Prostate gland (tissue), 2 donors: ENCODE measurements at regions not wholly inside any gene's neighbourhood (a gene's known extent, or its start where the extent isn't known, plus 50 kb on each side); places are given as distances from the start of the nearest gene placed in this dataset.

Experiments
- DNase-seq: peaks from one replicate; pipeline ENCODE4 v3.0.0-alpha.2; 2019; ENCODE audit warnings: low spot score
- H3K27ac ChIP-seq, 2 donors: fragments of 200-600 bp; sonication (generic); 2 replicates each; pipeline ENCODE4 v1.5.1; 2017 to 2019
- H3K27me3 ChIP-seq: fragments of 200-600 bp; sonication (generic); replicated peaks from 2 replicates; pipeline ENCODE4 v1.5.1; 2019; ENCODE audit not compliant: insufficient read depth
- H3K36me3 ChIP-seq, 2 donors: fragments of 200-600 bp; sonication (generic); 1 replicate in 1 of 2; 2 replicates in 1 of 2; pipeline versions ENCODE4 v1.5.1 to v1.8.1; 2017 to 2019
- H3K4me1 ChIP-seq: fragments of 200-600 bp; sonication (generic); replicated peaks from 2 replicates; pipeline ENCODE4 v1.5.1; 2019
- H3K4me3 ChIP-seq, 2 donors: fragments of 200-600 bp; sonication (generic); 2 replicates each; pipeline ENCODE4 v1.5.1; 2017 to 2019
- H3K9me3 ChIP-seq: fragments of 200-600 bp; sonication (generic); 2 replicates; pipeline ENCODE4 v1.5.1; 2017
- CTCF ChIP-seq, 4 experiments: fragments of 200-600 bp in 2 of 4; fragments of 450-650 bp in 2 of 4; sonication (generic) in 2 of 4; IDR thresholded peaks; 1 replicate in 3 of 4; 2 replicates in 1 of 4; pipeline ENCODE4 v1.5.1; 2016 to 2019; ENCODE audit warnings: antibody characterized with exemption in 4 of 4, mild to moderate bottlenecking in 2 of 4, moderate library complexity in 2 of 4
- POLR2A ChIP-seq: fragments of 450-650 bp; IDR thresholded peaks from one replicate; pipeline ENCODE4 v1.6.1; 2016; ENCODE audit warnings: antibody characterized with exemption, mild to moderate bottlenecking
- POLR2AphosphoS5 ChIP-seq: sonication (generic); formaldehyde crosslinking; IDR thresholded peaks from one replicate; pipeline ENCODE4 v1.6.1; 2017; ENCODE audit warnings: antibody characterized with exemption
- WGBS: methylation state at CpG from one replicate; pipeline ENCODE4 v1.1.5; 2018; 5-methylcytosine and 5-hydroxymethylcytosine counted together
- intact Hi-C: fragments of 100-400 bp; cut with DNase I; formaldehyde crosslinking; loops from one replicate; pipeline ENCODE4 v1.14.2; 2022

- intact Hi-C loops: no loop called here
- H3K4me1 ChIP-seq: no peaks in the 10 kb centered on the region
- DNase-seq: no peak
- H3K27ac ChIP-seq: no peak overlapping the region
- no peaks in the 10 kb centered on the region for H3K9me3 ChIP-seq
- no peak overlapping the region for H3K4me3 ChIP-seq
- TF ChIP-seq POLR2A: no peak
- TF ChIP-seq CTCF (IDR thresholded peaks at IDR 0.05): no peak
- TF ChIP-seq POLR2AphosphoS5: no peak
- 72% methylated on average over 1 of the region's 1 CpG for WGBS
- no peaks in the 10 kb centered on the region for H3K27me3 ChIP-seq
- H3K36me3 ChIP-seq: no peaks in the 10 kb centered on the region
Observed at GRCh38 chr1:232464325-232464724, 165.6 kb downstream of the SIPA1L2 start.

- Histone ChIP-seq H3K27me3 (no peaks in the 10 kb centered on the region), H3K36me3 (no peaks in the 10 kb centered on the region), H3K4me1 (no peaks in the 10 kb centered on the region), H3K4me3 (no peak overlapping the region), H3K9me3 (no peaks in the 10 kb centered on the region), H3K27ac (no peak overlapping the region)
- 68% methylated on average over 3 of the region's 3 CpGs for WGBS
- intact Hi-C loops: no loop called here
- TF ChIP-seq CTCF (IDR thresholded peaks at IDR 0.05) (no peak), POLR2A (no peak), POLR2AphosphoS5 (no peak)
- no peak for DNase-seq
Observed at GRCh38 chr1:232463225-232463624, 166.7 kb downstream of the SIPA1L2 start.

GRCh38 chr1:232462213-232462612 is 167.7 kb downstream of the SIPA1L2 start:
- 86% methylated on average over 4 of the region's 4 CpGs for WGBS
- H3K4me3 ChIP-seq: no peak overlapping the region
- no peak overlapping the region for H3K27ac ChIP-seq
- no peak for TF ChIP-seq POLR2A
- TF ChIP-seq POLR2AphosphoS5: no peak
- TF ChIP-seq CTCF (IDR thresholded peaks at IDR 0.05): no peak
- H3K27me3 ChIP-seq: no peaks in the 10 kb centered on the region
- intact Hi-C loops: no loop called here
- no peaks in the 10 kb centered on the region for H3K9me3 ChIP-seq
- no peak for DNase-seq
- no peaks in the 10 kb centered on the region for H3K36me3 ChIP-seq
- H3K4me1 ChIP-seq: no peaks in the 10 kb centered on the region

GRCh38 chr1:232459826-232460225 is 170.1 kb downstream of the SIPA1L2 start:
- DNase-seq: no peak
- Histone ChIP-seq H3K27me3 (no peaks in the 10 kb centered on the region), H3K36me3 (no peaks in the 10 kb centered on the region), H3K27ac (no peak overlapping the region), H3K4me1 (no peaks in the 10 kb centered on the region), H3K4me3 (no peak overlapping the region), H3K9me3 (no peaks in the 10 kb centered on the region)
- WGBS: 57% methylated on average over 3 of the region's 3 CpGs
- TF ChIP-seq POLR2A (no peak), CTCF (IDR thresholded peaks at IDR 0.05) (no peak), POLR2AphosphoS5 (no peak)
- intact Hi-C loops: no loop called here

- H3K36me3 ChIP-seq: no peaks in the 10 kb centered on the region
- intact Hi-C loops: no loop called here
- no peaks in the 10 kb centered on the region for H3K4me1 ChIP-seq
- no peak overlapping the region for H3K27ac ChIP-seq
- TF ChIP-seq POLR2A (no peak), CTCF (IDR thresholded peaks at IDR 0.05) (no peak), POLR2AphosphoS5 (no peak)
- no peak overlapping the region for H3K4me3 ChIP-seq
- no peak for DNase-seq
- no peaks in the 10 kb centered on the region for H3K27me3 ChIP-seq
- H3K9me3 ChIP-seq: no peaks in the 10 kb centered on the region
- 82% methylated on average over 4 of the region's 4 CpGs for WGBS
Observed at GRCh38 chr1:232459087-232459486, 170.8 kb downstream of the SIPA1L2 start.
